ENCODE measurements at regions not wholly inside any gene's neighbourhood (a gene's known extent, or its start where the extent isn't known, plus 50 kb on each side); places are given as distances from the start of the nearest gene placed in this dataset.

GRCh38 chr19:28516415-28516872 lies 696.5 kb downstream of the UQCRFS1 start:
- no peak for TF ChIP-seq CTCF (IDR thresholded peaks at IDR 0.05)
- TF ChIP-seq POLR2AphosphoS5 (IDR thresholded peaks at IDR 0.05) = no peak

Measured in sigmoid colon (tissue), 4 donors.